Activated CD8-positive, alpha-beta memory T cell treated with anti-CD3 and anti-CD28 coated beads, Interleukin-2, amount 50 U/mL, for 24 hours (primary cell): ENCODE measurements at regions not wholly inside any gene's neighbourhood (a gene's known extent, or its start where the extent isn't known, plus 50 kb on each side); places are given as distances from the start of the nearest gene placed in this dataset.

Experiments used
- DNase-seq: peaks from one replicate; pipeline ENCODE4 v3.0.0-alpha.2; 2020; ENCODE audit errors: extremely low read depth

GRCh38 chr2:2644040-2644439 is 313.0 kb upstream of the MYT1L start:
- no peak for DNase-seq

- DNase-seq: no peak
These were observed 312.1 kb upstream of the MYT1L start for GRCh38 chr2:2642906-2643890.

GRCh38 chr2:2641541-2642410 is 310.7 kb upstream of the MYT1L start:
- no peak for DNase-seq

GRCh38 chr2:2640818-2641217 is 309.7 kb upstream of the MYT1L start:
- DNase-seq: no peak

- no peak for DNase-seq
These were observed 309.3 kb upstream of the MYT1L start for GRCh38 chr2:2640371-2640770.

- no peak for DNase-seq
These were observed 308.4 kb upstream of the MYT1L start for GRCh38 chr2:2639251-2640139.

GRCh38 chr2:2638547-2639220 is 307.6 kb upstream of the MYT1L start:
- no peak for DNase-seq

- no peak for DNase-seq
These were observed 305.7 kb upstream of the MYT1L start for GRCh38 chr2:2636813-2637212.

- DNase-seq: no peak
These were observed 304.0 kb upstream of the MYT1L start for GRCh38 chr2:2635025-2635528.

GRCh38 chr2:2633017-2633416 is 301.9 kb upstream of the MYT1L start:
- DNase-seq: no peak

- DNase-seq: no peak
These were observed 292.9 kb upstream of the MYT1L start for GRCh38 chr2:2623939-2624338.

GRCh38 chr2:2621855-2622254 is 290.8 kb upstream of the MYT1L start:
- no peak for DNase-seq

GRCh38 chr2:2620604-2621003 is 289.5 kb upstream of the MYT1L start:
- no peak for DNase-seq

- no peak for DNase-seq
These were observed 288.9 kb upstream of the MYT1L start for GRCh38 chr2:2619995-2620394.

- DNase-seq: no peak
These were observed 283.4 kb upstream of the MYT1L start for GRCh38 chr2:2614452-2614851.

- peak; percentile 69 for DNase-seq
These were observed 282.5 kb upstream of the MYT1L start for GRCh38 chr2:2613279-2614199.

- no peak for DNase-seq
These were observed 279.7 kb upstream of the MYT1L start for GRCh38 chr2:2610751-2611150.

GRCh38 chr2:2600366-2600765 is 269.3 kb upstream of the MYT1L start:
- DNase-seq: no peak

GRCh38 chr2:2599441-2599840 is 268.4 kb upstream of the MYT1L start:
- DNase-seq: no peak

- DNase-seq: no peak
These were observed 266.6 kb upstream of the MYT1L start for GRCh38 chr2:2597712-2598111.
